SK-N-SH (cell line): ENCODE measurements at regions not wholly inside any gene's neighbourhood (a gene's known extent, or its start where the extent isn't known, plus 50 kb on each side); places are given as distances from the start of the nearest gene placed in this dataset.

Source experiments
- CTCF ChIA-PET: fragments of 300-600, 350-600 bp; formaldehyde crosslinking; extraction: SDS; loops from one replicate; lab custom pipeline; 2021; lab: Yijun Ruan, JAX
- POLR2A ChIA-PET: fragments of 350-600 bp; sonication (Branson Sonifier 250); formaldehyde crosslinking; extraction: SDS; loops from one replicate; lab custom pipeline; 2020; ENCODE audit warnings: antibody characterized with exemption, inconsistent platforms; lab: Yijun Ruan, JAX
- DNase-seq: peaks from one replicate; pipeline ENCODE4 v3.0.0; 2012
- H2AFZ ChIP-seq: fragments of 200-600 bp; sonication (generic); 2 replicates; pipeline ENCODE4 v1.8.1; 2016; ENCODE audit warnings: antibody characterized with exemption, mild to moderate bottlenecking, low read depth
- H3F3A ChIP-seq: fragments of 200-600 bp; sonication (generic); replicated peaks from 2 replicates; pipeline ENCODE3; 2016; ENCODE audit warnings: antibody characterized with exemption, mild to moderate bottlenecking; ENCODE audit not compliant: insufficient read depth
- H3K27ac ChIP-seq, 2 experiments: fragments of 200-500 bp in 1 of 2; fragments of 200-600 bp in 1 of 2; sonication (Bioruptor generic) in 1 of 2; sonication (generic), shearing (Covaris generic) in 1 of 2; 2 replicates each; pipeline versions ENCODE4 v1.5.1 to v1.6.1; 2014 to 2016; ENCODE audit warnings: low read depth in 2 of 2, inconsistent platforms in 1 of 2, low read length in 1 of 2, mild to moderate bottlenecking in 1 of 2, mixed read lengths in 1 of 2
- H3K27me3 ChIP-seq: fragments of 200-600 bp; sonication (generic), shearing (Covaris generic); 2 replicates; pipeline ENCODE4 v1.6.1; 2016; ENCODE audit warnings: mixed run types; ENCODE audit not compliant: insufficient read depth
- H3K36me3 ChIP-seq, 2 experiments: fragments of 200-500 bp in 1 of 2; fragments of 200-600 bp in 1 of 2; sonication (Bioruptor generic) in 1 of 2; sonication (generic) in 1 of 2; replicated peaks in 1 of 2; 2 replicates each; pipeline versions ENCODE3 to v1.5.1; 2014 to 2016; ENCODE audit warnings: low read length in 1 of 2, mild to moderate bottlenecking in 1 of 2; ENCODE audit not compliant: insufficient read depth in 2 of 2, control insufficient read depth in 1 of 2
- H3K4me1 ChIP-seq, 2 experiments: fragments of 200-500 bp in 1 of 2; fragments of 200-600 bp in 1 of 2; sonication (Bioruptor generic) in 1 of 2; sonication (generic), shearing (Covaris generic) in 1 of 2; 2 replicates each; pipeline versions ENCODE4 v1.5.1 to v1.6.1; 2014 to 2016; ENCODE audit warnings: low read depth in 1 of 2, low read length in 1 of 2, mixed run types in 1 of 2; ENCODE audit not compliant: insufficient read depth in 2 of 2, control insufficient read depth in 1 of 2
- H3K4me2 ChIP-seq: fragments of 200-600 bp; sonication (generic), shearing (Covaris generic); 2 replicates; pipeline ENCODE4 v1.6.1; 2017; ENCODE audit warnings: mixed run types
- H3K4me3 ChIP-seq, 2 experiments: fragments of 200-500 bp in 1 of 2; fragments of 200-600 bp in 1 of 2; sonication (Bioruptor generic) in 1 of 2; sonication (generic), shearing (Covaris generic) in 1 of 2; 2 replicates each; pipeline versions ENCODE4 v1.5.1 to v1.8.1; 2014 to 2016; ENCODE audit warnings: low read depth in 2 of 2, inconsistent platforms in 1 of 2, low read length in 1 of 2, mild to moderate bottlenecking in 1 of 2, mixed read lengths in 1 of 2, moderate library complexity in 1 of 2
- H3K79me2 ChIP-seq: fragments of 200-600 bp; sonication (generic); 2 replicates; pipeline ENCODE4 v1.8.1; 2017; ENCODE audit warnings: mild to moderate bottlenecking; ENCODE audit not compliant: insufficient read depth
- H3K9ac ChIP-seq: fragments of 200-600 bp; sonication (generic); 2 replicates; pipeline ENCODE4 v1.6.1; 2017; ENCODE audit warnings: mixed run types
- H3K9me2 ChIP-seq: fragments of 200-600 bp; sonication (generic); 2 replicates; pipeline ENCODE4 v1.6.1; 2017; ENCODE audit warnings: mixed run types
- H3K9me3 ChIP-seq: fragments of 200-600 bp; sonication (generic); 2 replicates; pipeline ENCODE4 v1.6.1; 2017; ENCODE audit warnings: mixed run types, mild to moderate bottlenecking, moderate library complexity
- H4K20me1 ChIP-seq: fragments of 200-600 bp; sonication (generic); 2 replicates; pipeline ENCODE4 v1.6.1; 2017; ENCODE audit warnings: mild to moderate bottlenecking, mixed run types; ENCODE audit not compliant: insufficient read depth
- ELF1 ChIP-seq: IDR thresholded peaks from 2 replicates; pipeline ENCODE4 v1.4.0; 2012
- EP300 ChIP-seq, 2 experiments: IDR thresholded peaks; 2 replicates each; pipeline versions ENCODE4 v1.4.0 to v1.6.1; 2012; ENCODE audit warnings: borderline replicate concordance in 1 of 2, low read depth in 1 of 2, low read length in 1 of 2
- FOSL2 ChIP-seq: IDR thresholded peaks from 2 replicates; pipeline ENCODE4 v1.4.0; 2012; ENCODE audit warnings: low read depth, mild to moderate bottlenecking, moderate library complexity, borderline replicate concordance
- FOXJ3 ChIP-seq: sonication (generic); formaldehyde crosslinking; IDR thresholded peaks from 2 replicates; pipeline ENCODE4 v1.5.1; 2020; ENCODE audit warnings: mild to moderate bottlenecking, missing genetic modification reagents
- FOXM1 ChIP-seq: IDR thresholded peaks from 2 replicates; pipeline ENCODE4 v1.4.0; 2012; ENCODE audit warnings: low read depth, mild to moderate bottlenecking
- IRF3 ChIP-seq: fragments of 150-350 bp; IDR thresholded peaks from 2 replicates; pipeline ENCODE4 v1.6.1; 2016; ENCODE audit warnings: mild to moderate bottlenecking, low read depth, low read length
- JUND ChIP-seq: IDR thresholded peaks from 2 replicates; pipeline ENCODE4 v1.4.0; 2012
- MAX ChIP-seq: IDR thresholded peaks from 2 replicates; pipeline ENCODE4 v1.4.0; 2012; ENCODE audit warnings: low read depth
- MEF2A ChIP-seq: IDR thresholded peaks from 2 replicates; pipeline ENCODE4 v1.4.0; 2012; ENCODE audit warnings: low read depth, borderline replicate concordance
- MXI1 ChIP-seq: IDR thresholded peaks from 2 replicates; pipeline ENCODE4 v1.6.1; 2012; ENCODE audit warnings: mild to moderate bottlenecking, low read depth, low read length, improper control_type of control experiment
- NFIC ChIP-seq: IDR thresholded peaks from 2 replicates; pipeline ENCODE4 v1.4.0; 2012; ENCODE audit warnings: borderline replicate concordance
- POLR2AphosphoS5 ChIP-seq: IDR thresholded peaks from 2 replicates; pipeline ENCODE4 v1.6.1; 2012; ENCODE audit warnings: low read depth, low read length
- REST ChIP-seq: IDR thresholded peaks from 2 replicates; pipeline ENCODE4 v1.6.1; 2012; ENCODE audit warnings: mild to moderate bottlenecking, low read depth, low read length, moderate library complexity
- SIN3A ChIP-seq: IDR thresholded peaks from 2 replicates; pipeline ENCODE4 v1.6.1; 2012; ENCODE audit warnings: low read depth, mild to moderate bottlenecking, low read length, moderate library complexity, borderline replicate concordance
- TAF1 ChIP-seq: IDR thresholded peaks from 2 replicates; pipeline ENCODE4 v1.6.1; 2012; ENCODE audit warnings: low read depth, mild to moderate bottlenecking, low read length, moderate library complexity, borderline replicate concordance
- USF2 ChIP-seq: fragments of 150-350 bp; IDR thresholded peaks from 2 replicates; pipeline ENCODE4 v1.6.1; 2017; ENCODE audit warnings: antibody characterized with exemption, low read length, low read depth, borderline replicate concordance
- ZBTB33 ChIP-seq: IDR thresholded peaks from 2 replicates; pipeline ENCODE4 v1.4.0; 2012; ENCODE audit warnings: low read depth, borderline replicate concordance
- WGBS: methylation state at CpG from one replicate; pipeline ENCODE4 v1.1.6; 2017; ENCODE audit warnings: low lambda C conversion rate; 5-methylcytosine and 5-hydroxymethylcytosine counted together

GRCh38 chr10:124225029-124225466 lies 131.7 kb upstream of the CHST15 start (continued):
- TF ChIP-seq ZBTB33, result no peak

- Histone ChIP-seq H2AFZ (no peak overlapping the region), H3K4me1 (peaks cover 0 to 26% of the 10 kb centered on the region in 2 experiments; a peak in 1 of 4 replicates), H3F3A (no peaks in the 10 kb centered on the region), H3K79me2 (no peaks in the 10 kb centered on the region), H3K9me3 (no peaks in the 10 kb centered on the region), H3K27ac (no peak overlapping the region), H3K27me3 (no peaks in the 10 kb centered on the region), H3K4me3 (no peak overlapping the region), H3K9ac (no peak overlapping the region), H3K4me2 (no peak overlapping the region), H3K36me3 (no peaks in the 10 kb centered on the region), H3K9me2 (no peaks in the 10 kb centered on the region), H4K20me1 (no peaks in the 10 kb centered on the region)
- ChIA-PET CTCF (interaction anchor here (0.7 to 4.2 kb wide), 4 partner anchors 11 to 229 kb away, joined by 3 to 25 read pairs (median 4); no protein-coding TSS in a partner anchor), POLR2A (no interaction called here)
- no peak for DNase-seq
- TF ChIP-seq EP300 (IDR thresholded peaks at IDR 0.05; ENCODE audit: borderline replicate concordance in 1 of 2, low read depth in 1 of 2, low read length in 1 of 2) (no peak), ELF1 (no peak), SIN3A (no peak), FOSL2 (no peak), MAX (no peak), MXI1 (no peak), REST (no peak), POLR2AphosphoS5 (no peak), USF2 (no peak), NFIC (no peak), FOXJ3 (CRISPR knock-in tag) (no peak), FOXM1 (no peak), IRF3 (no peak), JUND (no peak), TAF1 (no peak), MEF2A (no peak), ZBTB33 (no peak)
- WGBS, result 61% methylated on average over 5 of the region's 18 CpGs
Measured at GRCh38 chr10:124224331-124225028, 131.1 kb upstream of the CHST15 start.
